GM19025 (cell line): ENCODE measurements at regions not wholly inside any gene's neighbourhood (a gene's known extent, or its start where the extent isn't known, plus 50 kb on each side); places are given as distances from the start of the nearest gene placed in this dataset.
"Not testable (repeated sequence)": the region's sequence is repeated elsewhere in the genome, so short reads cannot be mapped to it uniquely, and the experiment has no call there.

Source experiments
- ATAC-seq: cut with Tn5 transposase; IDR thresholded peaks from one replicate; pipeline ENCODE4 v1.9.1; 2021; ENCODE audit warnings: mild to moderate bottlenecking, low read depth, moderate library complexity; ENCODE audit not compliant: unreplicated experiment

DNA sequence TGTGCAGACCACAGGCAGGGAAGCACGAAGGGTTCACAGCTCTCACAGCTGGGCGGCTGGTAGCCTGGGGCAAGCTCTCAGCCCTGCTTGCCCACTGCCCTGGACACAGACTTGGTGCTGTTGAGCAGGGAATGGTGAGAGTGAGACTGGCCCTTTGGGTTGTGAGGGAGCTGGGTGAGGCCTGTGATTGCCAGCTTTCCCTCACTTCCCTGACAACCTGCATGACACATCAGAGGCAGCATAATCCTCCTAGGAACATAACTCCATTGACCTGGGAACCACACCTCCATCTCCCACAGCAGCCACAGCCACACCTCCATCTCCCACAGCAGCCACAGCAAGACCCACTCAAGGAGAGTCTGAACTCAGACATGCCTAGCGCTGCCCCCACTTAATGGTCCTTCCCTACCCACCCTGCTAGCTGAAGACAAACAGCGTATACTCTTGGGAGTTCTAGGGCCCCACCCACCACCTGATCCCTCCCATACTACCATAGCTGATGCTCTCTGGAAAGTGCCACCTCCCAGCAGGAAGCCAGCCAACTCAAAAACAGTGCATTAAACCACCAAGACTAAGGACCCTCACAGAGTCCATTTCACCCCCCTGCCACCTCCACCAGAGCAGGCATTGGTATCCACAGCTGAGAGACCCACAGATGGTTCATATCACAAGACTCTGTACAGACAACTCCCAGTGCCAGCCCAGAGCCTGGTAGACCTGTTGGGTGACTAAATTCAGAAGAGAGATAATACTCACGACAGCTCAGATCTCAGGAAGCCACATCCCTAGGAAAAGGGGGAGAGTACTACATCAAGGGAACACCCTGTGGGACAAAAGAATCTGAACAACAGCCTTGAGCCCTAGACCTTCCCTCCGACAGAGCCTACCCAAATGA, 60.2 kb upstream of the PRSS3 start:
- not testable (repeated sequence) for ATAC-seq

DNA sequence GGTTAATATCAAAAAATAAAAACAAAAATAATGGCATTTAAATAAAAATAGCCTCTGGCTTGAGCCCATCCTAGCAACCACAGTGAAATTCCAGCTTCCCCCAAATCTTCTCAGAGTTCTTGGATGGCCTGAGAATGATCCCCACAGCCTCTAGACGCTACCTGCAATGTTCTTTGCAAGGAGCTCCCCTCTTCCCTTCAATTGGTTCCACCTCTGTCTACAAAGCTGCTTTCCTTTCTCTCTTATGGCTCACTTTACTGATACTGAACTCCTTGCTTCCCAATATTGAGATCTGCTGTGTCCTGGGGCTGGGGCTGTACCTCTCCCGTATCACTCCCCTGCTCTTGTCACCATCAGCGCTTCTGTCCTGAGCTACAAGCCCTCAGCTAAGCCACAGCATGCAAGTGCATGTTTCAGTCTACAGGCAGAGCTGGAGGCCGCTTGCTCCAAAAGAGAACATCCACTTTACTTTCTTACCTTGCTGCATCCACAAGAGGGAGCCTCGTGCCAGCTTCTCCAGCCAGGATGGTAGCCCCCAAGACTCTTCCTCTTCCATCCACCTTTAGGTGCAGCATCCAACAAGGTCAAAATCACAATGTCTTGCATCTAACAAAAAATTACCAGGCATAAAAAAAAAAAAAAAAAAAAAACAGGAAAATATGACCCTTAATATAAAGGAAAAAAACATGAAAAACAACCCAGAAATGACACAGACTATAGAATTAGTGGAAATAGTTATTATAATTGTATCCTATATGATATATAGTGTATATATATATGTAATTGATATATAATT, 57.4 kb upstream of the PRSS3 start:
- ATAC-seq = no peak

DNA sequence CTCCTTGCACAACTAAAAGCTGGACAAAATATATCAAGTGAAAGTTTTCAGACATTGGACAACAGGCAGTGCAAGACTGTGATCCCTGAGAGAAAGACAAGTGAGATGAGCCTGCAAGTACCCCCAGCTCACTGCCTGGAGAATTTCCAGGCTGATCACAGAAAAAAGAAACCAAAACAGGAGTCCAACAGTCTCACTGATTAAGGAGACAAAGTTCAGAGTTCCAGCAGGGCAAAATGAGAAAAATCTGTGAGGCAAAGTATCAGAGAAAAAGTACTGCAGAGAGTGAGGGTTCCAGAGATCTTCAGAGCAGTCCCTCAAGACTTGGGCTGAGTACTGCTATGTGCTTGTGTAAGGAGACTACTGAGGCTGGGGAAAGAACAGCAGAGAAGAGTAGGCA, 56.0 kb upstream of the PRSS3 start:
- ATAC-seq = no peak

DNA sequence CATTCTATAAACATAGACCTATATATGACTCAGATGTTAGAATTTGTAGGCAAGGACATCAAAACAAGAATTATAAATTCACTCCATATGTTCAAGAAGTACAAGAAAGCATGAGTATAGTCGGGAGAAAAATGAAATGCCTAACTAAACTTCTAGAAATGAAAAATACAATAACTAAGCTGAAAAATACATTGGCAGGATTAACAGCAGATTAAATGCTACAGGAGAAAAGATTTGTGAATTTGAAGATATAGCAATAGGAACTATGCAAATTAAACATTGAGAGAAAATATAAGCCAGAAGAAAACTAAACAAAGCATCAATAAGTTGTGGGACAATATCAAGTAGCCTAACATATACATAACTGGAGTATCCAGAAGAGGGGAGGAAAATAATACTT, 55.3 kb upstream of the PRSS3 start:
- ATAC-seq = no peak

DNA sequence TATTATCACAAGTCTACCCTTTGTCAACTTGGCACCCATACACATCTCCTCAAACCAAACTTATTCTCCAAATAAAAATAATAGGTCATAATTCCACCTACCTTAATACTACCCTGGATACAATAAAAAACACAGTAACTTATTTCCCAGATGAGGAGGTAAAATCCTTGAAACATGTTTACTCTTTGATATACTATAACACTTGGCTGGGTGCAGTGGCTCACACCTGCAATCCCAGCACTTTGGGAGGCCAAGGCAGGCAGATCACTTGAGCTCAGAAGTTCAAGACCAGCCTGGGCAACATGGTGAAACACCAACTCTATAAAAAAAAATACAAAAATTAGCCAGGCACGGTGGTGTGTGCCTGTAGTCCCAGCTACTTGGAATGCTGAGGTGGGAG, 54.4 kb upstream of the PRSS3 start:
- ATAC-seq = not testable (repeated sequence)

DNA sequence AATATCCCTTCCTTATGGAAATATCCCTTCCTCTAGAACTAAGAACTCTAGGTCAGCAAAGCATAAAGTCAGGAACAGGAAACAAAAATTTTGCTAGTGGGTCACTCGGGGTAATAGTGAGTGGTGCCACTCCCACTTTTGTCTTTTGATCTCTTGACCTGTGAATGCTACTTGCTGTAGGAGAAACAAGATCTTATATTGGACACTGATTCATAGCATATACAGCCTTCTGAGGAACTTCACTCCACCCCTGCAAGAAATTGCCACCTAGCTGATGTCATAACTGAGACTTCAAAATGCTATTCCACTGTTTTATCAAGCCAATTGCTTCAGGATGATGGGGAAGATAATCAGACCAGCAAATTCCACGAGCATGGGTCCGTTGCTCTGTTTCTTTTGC, 53.3 kb upstream of the PRSS3 start:
- ATAC-seq = no peak

DNA sequence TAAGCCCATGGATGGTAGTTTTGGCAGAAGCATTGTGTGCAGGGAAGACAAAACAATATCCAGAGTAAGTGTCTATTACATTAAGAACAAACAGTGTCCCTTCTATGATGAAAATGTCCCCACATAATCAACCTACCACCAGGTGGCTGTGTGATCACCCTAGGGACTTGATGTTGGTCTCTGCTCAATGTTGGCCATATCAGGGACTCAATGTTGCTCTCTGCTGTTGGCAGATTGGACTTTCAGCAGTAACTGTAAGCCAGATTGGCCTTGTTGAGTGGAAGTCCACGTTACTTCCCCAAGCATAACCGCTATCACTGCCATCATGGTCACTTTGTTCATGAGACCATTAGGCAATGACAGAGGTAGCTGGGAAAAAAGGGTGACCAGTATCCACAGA, 52.8 kb upstream of the PRSS3 start:
- ATAC-seq = no peak
